Eye (tissue), 1 donor: ENCODE measurements at regions not wholly inside any gene's neighbourhood (a gene's known extent, or its start where the extent isn't known, plus 50 kb on each side); places are given as distances from the start of the nearest gene placed in this dataset.

Source experiments
- DNase-seq: peaks from one replicate; pipeline ENCODE4 v3.0.0-alpha.2; 2015

- DNase-seq, result peak; percentile 12
These were observed 718.5 kb upstream of the ARPP21 start for GRCh38 chr3:34920806-34921205.

DNA sequence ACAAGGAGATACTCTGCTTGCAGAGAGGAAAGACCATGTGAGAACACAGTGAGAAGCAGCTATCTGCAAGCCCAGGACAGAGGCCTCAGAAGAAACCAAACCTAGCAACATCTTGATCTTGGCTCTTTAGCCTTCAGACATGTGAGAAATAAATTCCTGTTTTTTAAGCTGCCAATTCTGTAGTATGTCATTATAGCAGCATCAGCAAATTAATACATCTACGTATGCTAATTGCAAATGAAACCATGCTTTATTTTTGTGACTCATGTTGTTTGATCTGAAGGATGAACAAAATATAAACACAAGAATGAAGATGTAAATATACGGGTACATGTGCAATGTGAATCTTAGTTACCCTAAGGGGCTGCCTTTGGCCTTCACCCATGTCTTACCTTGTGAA, 714.4 kb upstream of the ARPP21 start:
- DNase-seq, result no peak

DNA sequence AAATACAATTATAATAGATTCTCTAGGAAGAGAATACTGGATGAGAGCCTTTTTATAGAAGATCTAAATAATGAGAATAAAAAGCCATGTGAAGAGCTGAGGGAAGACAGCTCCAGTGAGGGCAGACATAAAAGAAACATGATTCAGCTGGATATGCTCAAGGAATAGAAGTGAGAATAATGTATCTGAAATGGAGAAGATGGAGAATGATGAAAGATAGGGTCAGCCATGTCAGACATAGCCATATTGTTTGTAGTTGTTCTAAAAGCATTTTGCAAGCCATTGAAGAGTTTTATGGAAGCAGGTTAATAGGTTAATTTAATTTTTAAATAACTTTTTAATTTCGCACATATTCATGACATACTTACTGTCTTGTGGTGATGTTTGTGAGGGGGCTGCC, 713.5 kb upstream of the ARPP21 start:
- no peak for DNase-seq

DNA sequence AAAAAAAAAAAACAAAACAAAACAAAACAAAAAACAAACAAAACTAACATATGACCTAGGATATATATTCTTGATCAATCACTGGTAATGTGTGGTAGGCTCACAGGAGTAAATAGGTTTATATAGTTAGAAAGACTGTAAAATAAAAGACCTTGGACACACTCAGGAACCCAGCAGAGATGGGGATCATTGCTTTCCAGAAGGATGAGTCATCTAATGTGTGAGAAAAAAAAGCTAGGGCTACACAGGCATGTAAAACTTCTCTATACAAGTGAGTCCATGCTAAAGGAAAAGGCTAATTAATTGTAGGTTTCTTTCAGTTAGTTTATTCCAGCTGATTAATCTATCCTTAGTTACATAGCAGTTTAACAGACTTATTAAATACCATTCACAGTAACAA, 710.3 kb upstream of the ARPP21 start:
- DNase-seq, result no peak

DNA sequence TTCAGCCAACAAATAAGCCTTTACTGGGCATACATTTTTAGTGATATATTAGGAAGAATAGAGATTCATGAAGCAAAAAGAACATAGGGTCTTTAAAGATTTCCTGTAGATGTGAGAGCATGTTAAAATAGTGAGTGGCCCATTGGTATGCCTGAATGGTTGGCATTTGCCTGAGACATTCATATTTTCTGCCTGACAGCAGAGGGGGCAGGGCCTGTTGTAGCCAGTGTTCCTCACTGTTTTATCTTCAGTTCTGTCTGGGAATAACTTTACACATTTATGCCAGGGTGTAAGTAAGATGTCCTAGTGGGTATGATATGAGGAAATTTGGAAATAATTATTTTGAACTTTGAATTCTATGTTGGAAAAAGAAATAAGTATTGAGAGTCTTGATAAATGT, 704.7 kb upstream of the ARPP21 start:
- DNase-seq, result no peak

GRCh38 chr3:34938784-34939183, 700.5 kb upstream of the ARPP21 start:
- DNase-seq, result no peak

DNA sequence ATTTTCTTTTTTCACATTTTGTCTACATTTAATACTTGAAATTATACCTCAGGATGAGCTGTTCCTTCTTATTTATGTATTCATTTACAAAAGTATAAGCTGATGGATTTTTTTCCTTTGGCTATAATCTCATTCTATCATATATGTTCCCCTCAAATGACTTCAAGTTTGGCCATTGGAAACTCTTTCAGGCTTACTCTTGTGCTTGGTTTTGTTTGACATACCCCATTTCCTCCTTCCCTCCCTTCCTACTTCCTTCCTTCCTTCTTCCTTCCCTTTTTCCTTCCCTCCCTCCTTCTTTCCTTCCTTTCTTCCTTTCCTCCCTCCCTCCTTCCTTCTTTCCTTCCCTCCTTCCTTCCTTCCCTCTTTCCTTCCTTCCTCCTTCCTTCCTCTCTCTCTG, 697.1 kb upstream of the ARPP21 start:
- no peak for DNase-seq

DNA sequence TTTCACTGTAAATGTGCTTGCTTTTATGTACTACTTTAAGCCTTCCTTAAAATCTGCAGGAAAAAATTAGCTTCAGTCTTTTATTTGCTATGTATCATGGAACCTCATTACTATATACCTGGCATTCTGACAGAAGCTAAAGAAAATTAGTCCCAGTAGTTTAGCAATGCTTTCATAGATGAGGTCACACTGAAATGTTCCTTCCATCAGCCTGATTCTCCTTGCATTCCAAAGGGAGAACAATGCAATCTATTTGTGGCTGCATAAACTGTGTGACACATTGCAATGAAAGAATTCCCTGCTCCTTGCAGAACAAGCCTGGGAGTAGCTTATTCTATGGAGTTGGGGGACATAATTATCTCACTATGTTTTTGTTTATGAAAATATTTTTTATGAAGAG, 691.5 kb upstream of the ARPP21 start:
- peak; percentile 75 for DNase-seq

DNA sequence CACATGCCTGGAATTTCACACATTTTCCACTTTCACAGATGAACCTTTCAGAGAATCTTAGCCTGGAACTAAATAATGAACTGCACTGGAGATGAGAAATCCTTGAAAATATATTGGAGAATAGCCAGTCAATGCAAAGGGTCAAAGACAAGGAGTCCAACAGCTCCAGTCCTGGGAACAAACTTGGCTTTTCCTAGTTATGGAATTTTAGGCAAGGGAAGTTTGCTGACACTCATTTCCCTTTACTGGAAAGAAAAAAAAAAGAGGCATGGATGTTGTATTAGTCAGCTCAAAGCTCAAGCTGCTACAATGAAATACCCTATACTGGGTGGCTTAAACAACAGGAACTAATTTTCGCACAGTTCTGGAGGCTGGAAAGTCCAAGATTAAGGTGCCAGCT, 690.8 kb upstream of the ARPP21 start:
- DNase-seq, result peak; percentile 44

DNA sequence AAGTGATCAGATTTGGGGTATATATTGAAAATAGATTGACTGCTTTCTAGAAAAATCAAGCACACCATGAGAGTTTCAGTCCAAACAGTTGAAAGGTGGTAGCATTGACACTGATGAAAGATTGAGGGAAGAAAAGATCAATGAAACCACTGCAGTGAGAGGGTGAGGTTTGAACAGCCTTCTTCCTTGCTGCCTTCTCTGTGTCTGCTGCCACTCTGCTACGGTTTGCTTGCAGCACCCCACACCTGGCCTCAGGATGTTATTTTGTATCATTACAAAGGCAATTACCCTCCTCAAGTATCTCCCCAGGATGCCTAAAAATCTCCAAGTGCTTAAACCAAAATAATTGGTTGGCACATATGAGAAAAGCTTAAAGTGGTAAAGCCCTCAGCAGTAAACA, 683.6 kb upstream of the ARPP21 start:
- DNase-seq, result no peak

DNA sequence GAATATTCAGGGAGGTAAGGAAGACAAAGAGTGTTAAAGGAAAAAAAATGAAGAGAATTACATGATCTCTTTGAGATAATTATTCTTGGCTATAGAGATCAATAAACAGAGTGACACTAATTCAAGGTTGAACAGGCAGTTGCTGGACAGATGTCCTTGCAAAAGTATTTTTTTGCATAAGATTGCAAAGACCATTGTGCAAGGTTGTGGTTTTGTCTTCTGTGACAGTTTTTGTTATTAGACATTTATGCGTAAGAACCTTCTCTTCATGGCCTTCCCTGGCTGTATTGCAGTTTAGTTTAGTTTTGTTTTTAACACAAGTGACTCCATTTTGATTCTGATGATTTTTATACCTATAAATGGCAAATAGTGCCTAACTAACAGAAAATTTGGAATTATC, 682.8 kb upstream of the ARPP21 start:
- DNase-seq, result no peak

DNA sequence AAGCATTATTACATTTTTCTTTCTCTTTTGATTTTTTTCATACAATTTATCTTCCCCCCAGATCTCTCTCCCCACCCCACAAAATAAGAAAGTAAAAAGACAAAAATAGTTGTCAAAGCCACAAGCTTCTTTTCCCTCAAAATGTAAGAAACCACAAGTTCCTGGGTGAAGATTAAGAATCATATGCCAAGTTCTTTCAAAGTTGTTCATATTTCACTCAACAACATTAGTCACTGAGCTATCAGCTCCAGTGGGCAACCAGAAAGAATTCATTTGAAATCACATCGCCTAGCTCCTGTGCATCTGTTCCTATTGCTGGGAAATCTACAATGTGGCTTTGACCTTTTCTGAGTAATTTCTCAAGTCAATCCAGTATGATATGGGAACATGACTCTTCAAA, 681.6 kb upstream of the ARPP21 start:
- no peak for DNase-seq

DNA sequence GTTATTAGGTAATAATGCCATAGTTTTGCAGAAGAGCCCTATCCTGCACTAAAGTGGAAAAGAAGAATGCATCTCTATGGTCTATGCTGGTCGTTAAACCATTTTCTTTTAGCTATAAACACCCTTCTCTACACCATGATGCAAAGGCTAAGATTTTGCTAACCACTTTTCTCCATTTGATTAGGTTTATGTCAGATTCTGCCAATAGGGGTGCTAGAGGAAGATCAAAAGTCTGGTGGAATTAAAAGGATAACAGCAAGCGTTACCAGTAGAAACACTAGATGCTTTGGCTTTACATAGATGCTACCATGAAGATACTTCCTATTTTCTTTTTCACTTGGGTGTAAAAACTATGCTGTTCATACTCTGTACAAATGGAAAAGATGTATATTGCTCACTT, 669.8 kb upstream of the ARPP21 start:
- DNase-seq, result no peak

DNA sequence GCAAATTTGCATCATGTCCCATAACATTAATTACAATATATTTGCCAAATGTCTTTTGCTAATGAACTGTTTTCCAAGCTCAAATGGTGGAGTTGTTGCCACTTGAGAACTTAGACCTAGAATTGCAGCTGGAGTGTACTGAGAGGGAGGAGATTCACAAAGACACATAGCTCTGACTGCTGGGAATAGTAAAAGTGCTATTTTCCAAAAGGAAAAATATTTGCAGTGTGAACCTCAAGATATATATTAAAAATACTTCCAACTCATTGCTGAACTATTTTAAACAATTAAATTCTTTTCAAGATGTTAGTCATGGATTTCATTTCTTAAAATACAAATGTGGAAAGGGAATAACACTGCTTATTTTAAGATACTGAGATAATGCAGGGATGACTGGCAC, 666.8 kb upstream of the ARPP21 start:
- DNase-seq, result no peak

GRCh38 chr3:34973586-34973985, 665.7 kb upstream of the ARPP21 start:
- no peak for DNase-seq

- no peak for DNase-seq
These were observed 655.7 kb upstream of the ARPP21 start for GRCh38 chr3:34983631-34984030.

DNA sequence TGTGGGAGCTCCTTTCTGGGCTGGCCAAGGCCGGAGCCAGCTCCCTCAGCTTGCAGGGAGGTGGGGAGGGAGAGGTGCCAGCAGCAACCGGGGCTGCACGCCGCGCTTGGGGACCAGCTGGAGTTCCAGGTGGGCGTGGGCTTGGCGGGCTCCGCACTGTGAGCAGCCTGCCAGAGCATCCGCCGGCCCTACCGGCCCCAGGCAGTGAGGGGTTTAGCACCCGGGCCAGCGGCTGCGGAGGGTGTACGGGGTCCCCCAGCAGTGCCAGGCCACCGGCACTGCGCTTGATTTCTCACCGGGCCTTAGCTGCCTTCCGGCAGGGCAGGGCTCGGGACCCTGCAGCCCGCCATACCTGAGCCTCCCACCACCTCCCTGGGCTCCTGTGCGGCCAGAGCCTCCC, 651.0 kb upstream of the ARPP21 start:
- DNase-seq, result no peak

DNA sequence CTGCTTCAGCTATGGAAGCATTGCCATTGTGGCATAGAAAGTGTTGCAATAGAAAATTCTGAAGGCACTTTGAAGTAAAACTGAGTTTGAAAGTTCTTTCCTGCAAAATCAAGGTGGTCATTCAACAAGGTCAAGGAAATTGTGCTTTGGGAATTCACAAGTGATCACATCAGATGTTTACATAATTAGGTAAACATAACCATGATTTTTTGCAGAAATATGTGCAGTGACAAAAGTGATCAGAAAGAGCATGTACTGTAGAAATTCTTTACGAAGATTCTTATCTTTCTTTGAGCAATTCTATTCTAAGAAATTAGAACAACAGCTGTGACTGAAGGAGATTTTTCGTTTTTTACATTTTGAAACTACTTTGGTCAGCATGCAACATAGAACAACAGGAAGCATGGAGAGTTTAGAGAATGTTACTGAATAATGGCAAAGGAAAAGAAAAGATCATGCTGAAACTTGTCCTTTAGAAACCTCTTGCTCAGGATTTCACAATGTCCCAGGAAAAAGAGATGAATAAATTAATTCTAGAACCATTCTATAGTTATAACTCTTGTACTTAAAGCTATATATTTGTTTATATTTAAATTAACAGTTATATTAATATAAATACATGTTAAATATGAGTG, 643.4 kb upstream of the ARPP21 start:
- DNase-seq, result no peak

- no peak for DNase-seq
These were observed 640.4 kb upstream of the ARPP21 start for GRCh38 chr3:34998902-34999301.

DNA sequence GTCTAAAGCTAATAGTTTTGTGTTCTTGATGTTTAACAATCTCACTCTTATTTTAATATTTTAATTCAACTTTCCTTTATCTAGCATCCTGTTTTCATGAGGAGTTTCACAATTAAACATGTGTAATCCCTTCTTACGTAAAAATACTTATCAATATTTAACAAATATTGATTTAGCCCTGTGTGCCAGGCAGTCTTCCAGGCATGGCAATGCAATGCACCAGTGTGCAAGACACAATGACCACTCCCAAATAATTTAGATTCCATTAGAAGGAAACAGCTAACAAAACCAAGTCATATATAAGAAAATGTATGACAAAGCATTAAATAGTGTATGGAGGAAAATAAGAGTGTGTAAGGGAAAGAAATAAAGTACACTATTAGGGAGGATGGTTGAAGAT, 627.1 kb upstream of the ARPP21 start:
- DNase-seq, result no peak

GRCh38 chr3:35028157-35028556, 611.2 kb upstream of the ARPP21 start:
- no peak for DNase-seq

GRCh38 chr3:35042210-35042991, 596.9 kb upstream of the ARPP21 start:
- no peak for DNase-seq

DNA sequence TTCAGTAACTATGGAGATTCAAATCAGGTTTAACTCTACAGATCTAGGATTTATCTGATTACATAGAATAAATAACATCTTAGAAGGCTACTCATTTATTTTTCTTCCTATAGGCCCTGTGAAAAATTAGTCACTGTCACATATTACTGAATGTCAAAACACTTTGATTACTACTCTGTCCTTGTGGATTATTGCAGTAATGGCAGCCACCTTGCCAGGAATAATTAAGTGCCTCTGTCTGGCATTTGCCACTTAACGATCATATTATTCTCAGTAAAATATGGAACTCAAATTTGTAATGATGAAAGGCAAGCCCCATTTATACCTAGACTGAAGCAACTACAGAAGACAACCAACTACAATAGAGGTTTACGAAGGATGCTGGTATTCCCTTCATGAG, 596.3 kb upstream of the ARPP21 start:
- DNase-seq, result no peak

DNA sequence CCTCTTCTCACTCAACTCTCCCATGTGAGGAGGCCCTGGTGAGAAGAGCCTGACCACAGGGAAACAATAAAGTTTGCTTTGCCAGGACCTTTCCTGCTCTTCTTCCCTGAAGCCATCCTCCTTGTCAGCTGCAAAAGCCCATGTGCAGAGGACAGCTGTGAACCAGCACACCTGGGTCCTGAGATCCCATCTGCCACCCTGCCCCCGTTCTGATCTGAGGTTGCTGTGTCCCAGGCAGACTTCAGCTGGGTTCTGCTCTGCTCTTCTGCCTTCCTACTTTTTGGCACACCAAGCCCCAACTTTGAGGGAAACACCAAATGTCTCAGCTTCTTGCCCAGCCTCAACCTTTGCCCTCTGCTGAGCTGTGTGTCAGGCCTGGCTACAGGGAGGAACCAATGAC, 595.1 kb upstream of the ARPP21 start:
- no peak for DNase-seq

DNA sequence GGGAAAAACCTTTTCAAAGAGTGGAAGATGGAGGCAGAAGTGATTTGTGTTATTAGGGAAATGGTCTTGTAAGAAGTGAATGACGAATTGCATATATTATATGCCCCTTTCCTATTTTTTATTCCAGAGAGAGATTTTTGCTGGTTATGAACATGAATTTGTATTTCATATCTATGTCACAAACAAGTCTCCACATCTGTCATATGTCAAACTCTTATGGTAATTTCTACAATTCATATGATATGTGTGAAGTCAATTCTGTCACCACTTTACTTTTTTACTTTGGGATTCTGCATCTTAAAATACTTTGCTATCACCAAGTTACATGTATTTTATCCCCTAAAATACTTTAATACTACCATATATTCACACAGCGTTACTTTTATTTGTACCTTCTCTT, 594.2 kb upstream of the ARPP21 start:
- no peak for DNase-seq
